B cell (primary cell): ENCODE measurements at regions not wholly inside any gene's neighbourhood (a gene's known extent, or its start where the extent isn't known, plus 50 kb on each side); places are given as distances from the start of the nearest gene placed in this dataset.

Experiments used
- ATAC-seq: fragments of 200-7000 bp; cut with Tn5 transposase; one replicate; pipeline ENCODE4 v1.10.0; 2021; ENCODE audit warnings: low read depth, mild to moderate bottlenecking, moderate number of reproducible peaks, moderate library complexity
- CTCF ChIA-PET: fragments of 350-600 bp; sonication (Branson Sonifier 250); formaldehyde crosslinking; loops from one replicate; lab custom pipeline; 2021; ENCODE audit warnings: antibody characterized with exemption, inconsistent platforms; lab: Charles Lee
- POLR2A ChIA-PET: fragments of 350-600 bp; sonication (Branson Sonifier 250); formaldehyde crosslinking; loops from one replicate; lab custom pipeline; 2021; ENCODE audit warnings: antibody characterized with exemption; lab: Charles Lee
- DNase-seq: peaks from one replicate; pipeline ENCODE4 v3.0.0; 2013
- H2AFZ ChIP-seq: 2 replicates; pipeline ENCODE4 v1.6.1; 2012; ENCODE audit warnings: mild to moderate bottlenecking, low read depth, low read length; ENCODE audit not compliant: insufficient read depth, poor library complexity, severe bottlenecking
- H3K27ac ChIP-seq, 2 donors: 1 replicate in 1 of 2; 2 replicates in 1 of 2; pipeline ENCODE4 v1.5.1; 2012 to 2013; ENCODE audit warnings: low read length in 2 of 2, mild to moderate bottlenecking in 2 of 2, moderate library complexity in 1 of 2
- H3K27me3 ChIP-seq, 4 experiments: fragments of 200-600 bp in 1 of 4; sonication (generic) in 1 of 4; replicated peaks in 1 of 4; 1 replicate in 2 of 4; 2 replicates in 2 of 4; pipeline versions ENCODE4 v1.6.1 to v1.7.0; 2013 to 2016; ENCODE audit warnings: low read length in 3 of 4, mild to moderate bottlenecking in 2 of 4, mixed read lengths in 1 of 4, moderate library complexity in 1 of 4; ENCODE audit not compliant: insufficient read depth in 4 of 4, control insufficient read depth in 3 of 4; ENCODE audit errors: control extremely low read depth in 1 of 4
- H3K36me3 ChIP-seq, 2 experiments: replicated peaks in 1 of 2; 1 replicate in 1 of 2; 2 replicates in 1 of 2; pipeline versions ENCODE4 v1.6.1 to v1.7.1; 2013; ENCODE audit warnings: low read length in 1 of 2; ENCODE audit not compliant: insufficient read depth in 2 of 2, control insufficient read depth in 1 of 2; ENCODE audit errors: control extremely low read depth in 1 of 2, extremely low read depth in 1 of 2
- H3K4me1 ChIP-seq, 2 donors: fragments of 200-600 bp in 1 of 2; sonication (generic) in 1 of 2; 1 replicate in 1 of 2; 2 replicates in 1 of 2; pipeline versions ENCODE4 v1.5.1 to v1.6.1; 2013 to 2017; ENCODE audit warnings: low read length in 2 of 2; ENCODE audit not compliant: control insufficient read depth in 2 of 2, insufficient read depth in 2 of 2
- H3K4me2 ChIP-seq: replicated peaks from 2 replicates; pipeline ENCODE3; 2012; ENCODE audit warnings: mild to moderate bottlenecking, low read depth, low read length; ENCODE audit not compliant: poor library complexity, severe bottlenecking
- H3K4me3 ChIP-seq, 5 experiments: fragments of 200-600 bp in 1 of 5; sonication (generic) in 1 of 5; 1 replicate in 3 of 5; 2 replicates in 2 of 5; pipeline versions ENCODE4 v1.5.1 to v1.7.0; 2011 to 2016; ENCODE audit warnings: low read length in 4 of 5, mild to moderate bottlenecking in 4 of 5, low read depth in 2 of 5, control low read depth in 1 of 5, moderate library complexity in 1 of 5; ENCODE audit not compliant: insufficient read depth in 1 of 5; ENCODE audit errors: control extremely low read depth in 1 of 5, extremely low read depth in 1 of 5
- H3K79me2 ChIP-seq: fragments of 200-600 bp; sonication (generic); one replicate; pipeline ENCODE4 v1.6.0; 2016; ENCODE audit warnings: low read length; ENCODE audit not compliant: control insufficient read depth, insufficient read depth
- H3K9ac ChIP-seq: fragments of 200-600 bp; sonication (generic); 2 replicates; pipeline ENCODE4 v1.6.1; 2017; ENCODE audit warnings: mild to moderate bottlenecking, low read length, moderate library complexity
- H3K9me3 ChIP-seq, 3 donors: one replicate each; pipeline versions ENCODE4 v1.6.1 to v1.7.1; 2013; ENCODE audit warnings: low read length in 2 of 3; ENCODE audit not compliant: control insufficient read depth in 2 of 3, insufficient read depth in 1 of 3; ENCODE audit errors: control extremely low read depth in 1 of 3
- H4K20me1 ChIP-seq: 2 replicates; pipeline ENCODE4 v1.6.0; 2012; ENCODE audit warnings: mild to moderate bottlenecking, low read length; ENCODE audit not compliant: insufficient read depth, control insufficient read depth, poor library complexity, severe bottlenecking
- H3K27ac Mint-ChIP-seq: one replicate; pipeline ENCODE4 v1.8.0; 2021; ENCODE audit warnings: mixed read lengths
- H3K27me3 Mint-ChIP-seq: one replicate; pipeline ENCODE4 v1.8.0; 2021; ENCODE audit warnings: mixed read lengths
- H3K4me1 Mint-ChIP-seq: one replicate; pipeline ENCODE4 v1.8.0; 2021; ENCODE audit warnings: mixed read lengths
- H3K4me3 Mint-ChIP-seq: one replicate; pipeline ENCODE4 v1.8.0; 2021; ENCODE audit warnings: mixed read lengths
- H3K9me3 Mint-ChIP-seq: one replicate; pipeline ENCODE4 v1.8.0; 2022; ENCODE audit warnings: mixed read lengths; ENCODE audit not compliant: insufficient read depth
- EZH2 ChIP-seq: IDR thresholded peaks from 2 replicates; pipeline ENCODE4 v1.6.1; 2012; ENCODE audit warnings: borderline replicate concordance, low read depth, mild to moderate bottlenecking, moderate library complexity, low read length; ENCODE audit not compliant: insufficient read depth, poor library complexity, severe bottlenecking
- WGBS: methylation state at CpG from one replicate; pipeline ENCODE4 v1.1.5; 2013; ENCODE audit warnings: missing lambda C conversion rate; ENCODE audit not compliant: insufficient coverage; 5-methylcytosine and 5-hydroxymethylcytosine counted together
- intact Hi-C: fragments of 100-400 bp; cut with micrococcal nuclease; formaldehyde crosslinking; loops from one replicate; pipeline ENCODE4 v1.10.0; 2022
- TF ChIP-seq, protein P1 (sequence below): fragments of 200-600 bp; IDR thresholded peaks from one replicate; pipeline ENCODE4 v1.8.0; 2022; ENCODE audit warnings: antibody characterized with exemption, mild to moderate bottlenecking

DNA sequence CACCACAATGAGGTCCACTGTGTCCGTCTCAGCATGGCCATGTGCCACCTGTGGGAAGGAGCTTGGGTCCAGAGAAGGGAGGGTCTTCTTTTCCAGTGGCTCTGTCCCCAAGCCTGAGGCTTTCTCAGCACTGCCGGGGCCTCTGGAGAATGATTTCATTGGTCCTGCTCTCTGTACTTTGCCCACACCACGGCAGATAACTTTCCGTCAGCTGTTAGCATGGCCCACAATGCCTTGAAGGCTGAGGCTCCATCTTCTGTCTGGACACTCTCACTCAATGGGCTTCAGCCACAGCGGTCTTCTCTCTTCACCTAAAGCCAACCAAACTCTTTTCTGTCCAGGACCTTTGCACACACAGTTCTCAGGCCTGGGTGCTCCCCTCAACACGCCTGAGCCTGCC lies 192.5 kb downstream of the CXCL12 start:
- ChIA-PET POLR2A (no interaction called here), CTCF (no interaction called here)
- intact Hi-C loops, result no loop called here
- Histone ChIP-seq H3K4me1 (no peaks in the 10 kb centered on the region), H2AFZ (no peak overlapping the region), H3K4me2 (no peak overlapping the region), H3K36me3 (no peaks in the 10 kb centered on the region), H3K9me3 (peaks cover 0 to 18% (median 0%) of the 10 kb centered on the region in 3 donors), H3K27me3 (no peaks in the 10 kb centered on the region), H3K9ac (no peak overlapping the region), H3K4me3 (no peak overlapping the region), H3K27ac (no peak overlapping the region), H4K20me1 (no peaks in the 10 kb centered on the region), H3K79me2 (no peaks in the 10 kb centered on the region)
- TF ChIP-seq EZH2, result no peak
- TF ChIP-seq, protein P1, sequence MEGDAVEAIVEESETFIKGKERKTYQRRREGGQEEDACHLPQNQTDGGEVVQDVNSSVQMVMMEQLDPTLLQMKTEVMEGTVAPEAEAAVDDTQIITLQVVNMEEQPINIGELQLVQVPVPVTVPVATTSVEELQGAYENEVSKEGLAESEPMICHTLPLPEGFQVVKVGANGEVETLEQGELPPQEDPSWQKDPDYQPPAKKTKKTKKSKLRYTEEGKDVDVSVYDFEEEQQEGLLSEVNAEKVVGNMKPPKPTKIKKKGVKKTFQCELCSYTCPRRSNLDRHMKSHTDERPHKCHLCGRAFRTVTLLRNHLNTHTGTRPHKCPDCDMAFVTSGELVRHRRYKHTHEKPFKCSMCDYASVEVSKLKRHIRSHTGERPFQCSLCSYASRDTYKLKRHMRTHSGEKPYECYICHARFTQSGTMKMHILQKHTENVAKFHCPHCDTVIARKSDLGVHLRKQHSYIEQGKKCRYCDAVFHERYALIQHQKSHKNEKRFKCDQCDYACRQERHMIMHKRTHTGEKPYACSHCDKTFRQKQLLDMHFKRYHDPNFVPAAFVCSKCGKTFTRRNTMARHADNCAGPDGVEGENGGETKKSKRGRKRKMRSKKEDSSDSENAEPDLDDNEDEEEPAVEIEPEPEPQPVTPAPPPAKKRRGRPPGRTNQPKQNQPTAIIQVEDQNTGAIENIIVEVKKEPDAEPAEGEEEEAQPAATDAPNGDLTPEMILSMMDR, result no peak
- Mint-ChIP-seq H3K27ac (no peak overlapping the region), H3K27me3 (no peaks in the 10 kb centered on the region), H3K9me3 (peaks cover 5% of the 10 kb centered on the region), H3K4me3 (no peak overlapping the region), H3K4me1 (no peaks in the 10 kb centered on the region)
- 93% methylated on average over 6 of the region's 6 CpGs for WGBS
- ATAC-seq, result no peak
- DNase-seq, result no peak

DNA sequence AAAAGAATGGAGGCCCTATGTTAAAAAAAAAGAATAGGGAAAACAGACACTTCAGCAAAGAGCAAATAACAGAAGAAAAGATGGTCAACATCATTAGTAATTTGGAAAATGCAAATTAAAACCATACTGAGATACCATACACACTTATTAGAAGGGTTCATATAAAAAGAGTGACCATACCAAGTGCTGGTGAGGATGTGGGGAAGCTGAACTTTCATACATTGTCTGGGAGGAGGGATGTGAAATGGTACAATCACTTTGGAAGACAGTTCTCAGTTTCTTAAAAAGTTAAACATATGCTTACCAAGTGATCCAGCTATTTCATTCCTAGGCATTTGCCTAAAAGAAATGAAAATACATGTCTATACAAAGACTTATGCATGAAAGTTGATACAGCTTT lies 194.4 kb downstream of the CXCL12 start:
- H3K27ac Mint-ChIP-seq, result no peak overlapping the region
- H3K4me2 ChIP-seq, result no peak overlapping the region
- ATAC-seq, result no peak

More for the DNA sequence above, 194.4 kb downstream of the CXCL12 start:
- Mint-ChIP-seq H3K4me1 (no peaks in the 10 kb centered on the region), H3K4me3 (no peak overlapping the region), H3K27me3 (no peaks in the 10 kb centered on the region), H3K9me3 (peaks cover 5% of the 10 kb centered on the region)
- no peak for TF ChIP-seq EZH2
- TF ChIP-seq, protein P1, result no peak
- H4K20me1 ChIP-seq, result no peaks in the 10 kb centered on the region
- H3K4me3 ChIP-seq, result no peak overlapping the region
- DNase-seq, result no peak
- H3K79me2 ChIP-seq, result no peaks in the 10 kb centered on the region
- intact Hi-C loops, result no loop called here
- H3K4me1 ChIP-seq, result no peaks in the 10 kb centered on the region
- H3K27me3 ChIP-seq, result no peaks in the 10 kb centered on the region
- ChIA-PET CTCF (no interaction called here), POLR2A (no interaction called here)
- H3K36me3 ChIP-seq, result no peaks in the 10 kb centered on the region
- H3K27ac ChIP-seq, result no peak overlapping the region
- no peak overlapping the region for H3K9ac ChIP-seq
- no peak overlapping the region for H2AFZ ChIP-seq
- peaks cover 0 to 21% (median 0%) of the 10 kb centered on the region in 3 donors for H3K9me3 ChIP-seq
